ENCODE measurements at regions not wholly inside any gene's neighbourhood (a gene's known extent, or its start where the extent isn't known, plus 50 kb on each side); places are given as distances from the start of the nearest gene placed in this dataset.

GRCh38 chr4:165711912-165712311 lies 161.1 kb upstream of the TLL1 start:
- H2AK5ac ChIP-seq (ENCODE audit: insufficient read length, low read length), result no peak overlapping the region
- H3K4me1 ChIP-seq (ENCODE audit: insufficient read depth, low read length), result no peaks in the 10 kb centered on the region
- H2BK20ac ChIP-seq (ENCODE audit: low read depth, low read length, poor library complexity, severe bottlenecking), result no peak overlapping the region
- no peaks in the 10 kb centered on the region for H3K79me2 ChIP-seq (ENCODE audit: insufficient read depth, low read length)
- TF ChIP-seq, protein P1, sequence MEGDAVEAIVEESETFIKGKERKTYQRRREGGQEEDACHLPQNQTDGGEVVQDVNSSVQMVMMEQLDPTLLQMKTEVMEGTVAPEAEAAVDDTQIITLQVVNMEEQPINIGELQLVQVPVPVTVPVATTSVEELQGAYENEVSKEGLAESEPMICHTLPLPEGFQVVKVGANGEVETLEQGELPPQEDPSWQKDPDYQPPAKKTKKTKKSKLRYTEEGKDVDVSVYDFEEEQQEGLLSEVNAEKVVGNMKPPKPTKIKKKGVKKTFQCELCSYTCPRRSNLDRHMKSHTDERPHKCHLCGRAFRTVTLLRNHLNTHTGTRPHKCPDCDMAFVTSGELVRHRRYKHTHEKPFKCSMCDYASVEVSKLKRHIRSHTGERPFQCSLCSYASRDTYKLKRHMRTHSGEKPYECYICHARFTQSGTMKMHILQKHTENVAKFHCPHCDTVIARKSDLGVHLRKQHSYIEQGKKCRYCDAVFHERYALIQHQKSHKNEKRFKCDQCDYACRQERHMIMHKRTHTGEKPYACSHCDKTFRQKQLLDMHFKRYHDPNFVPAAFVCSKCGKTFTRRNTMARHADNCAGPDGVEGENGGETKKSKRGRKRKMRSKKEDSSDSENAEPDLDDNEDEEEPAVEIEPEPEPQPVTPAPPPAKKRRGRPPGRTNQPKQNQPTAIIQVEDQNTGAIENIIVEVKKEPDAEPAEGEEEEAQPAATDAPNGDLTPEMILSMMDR (conservative IDR thresholded peaks at IDR 0.05), result no peak
- no peak overlapping the region for H3K4ac ChIP-seq (ENCODE audit: low read depth, low read length)
- no peak overlapping the region for H3K4me2 ChIP-seq (ENCODE audit: insufficient read depth, insufficient read length, low read length)
- H3K27ac ChIP-seq (ENCODE audit: insufficient read length, low read depth, low read length), result no peak overlapping the region
- no peaks in the 10 kb centered on the region for H3K27me3 ChIP-seq (ENCODE audit: insufficient read depth, low read length)
- H3K23ac ChIP-seq (ENCODE audit: insufficient read length, low read depth, low read length), result no peak overlapping the region
- H4K5ac ChIP-seq (ENCODE audit: insufficient read length, low read depth, low read length), result no peak overlapping the region
- Mint-ChIP-seq H3K27me3 (ENCODE audit: low read depth) (no peaks in the 10 kb centered on the region), H3K4me1 (peaks cover 11 to 22% of the 10 kb centered on the region in 2 experiments), H3K9me3 (peaks cover 0 to 3% of the 10 kb centered on the region in 2 experiments; a peak in 3 of 5 replicates), H3K36me3 (ENCODE audit: insufficient read depth in 1 of 3, low read depth in 3 of 3) (no peaks in the 10 kb centered on the region; a peak in 2 of 7 replicates), H3K4me3 (no peak overlapping the region), H3K27ac (no peak overlapping the region)
- H3K14ac ChIP-seq (ENCODE audit: insufficient read depth, low read length), result no peak overlapping the region
- H2BK5ac ChIP-seq (ENCODE audit: insufficient read length, low read length), result no peak overlapping the region
- H3K23me2 ChIP-seq (ENCODE audit: insufficient read length, low read depth, low read length, poor library complexity, severe bottlenecking), result no peaks in the 10 kb centered on the region
- WGBS (ENCODE audit: extremely low coverage, insufficient read length, low lambda C conversion rate), result no CpG with 5 or more reads among the region's 2 CpGs
- H2BK15ac ChIP-seq (ENCODE audit: low read depth, low read length), result no peak overlapping the region
- no peak overlapping the region for H4K91ac ChIP-seq (ENCODE audit: insufficient read length, low read depth, low read length)
- H4K20me1 ChIP-seq (ENCODE audit: control insufficient read depth, insufficient read depth, insufficient read length), result no peaks in the 10 kb centered on the region
- H3K18ac ChIP-seq (ENCODE audit: insufficient read length, low read depth, low read length), result no peak overlapping the region
- no peak overlapping the region for H2BK12ac ChIP-seq (ENCODE audit: insufficient read length, low read depth, low read length)
- H4K8ac ChIP-seq (replicated peaks; ENCODE audit: insufficient read length, low read depth, low read length), result no peak overlapping the region
- no peak overlapping the region for H3K56ac ChIP-seq (ENCODE audit: insufficient read length, low read depth, low read length)
- H2BK120ac ChIP-seq (ENCODE audit: low read depth, low read length, poor library complexity, severe bottlenecking), result no peak overlapping the region
- no peak overlapping the region for H2AFZ ChIP-seq (ENCODE audit: low read length)
- no peaks in the 10 kb centered on the region for H3K79me1 ChIP-seq (ENCODE audit: insufficient read depth, low read depth, low read length, poor library complexity, severe bottlenecking)
- no peak overlapping the region for H3K9ac ChIP-seq (ENCODE audit: extremely low read depth, insufficient read length, low read length)
- no peaks in the 10 kb centered on the region for H3K9me3 ChIP-seq (ENCODE audit: control insufficient read depth, low read depth, low read length)
- no peak overlapping the region for H3T11ph ChIP-seq (ENCODE audit: low read length)
- DNase-seq, result no peak

All from H9 (cell line).